ENCODE measurements at regions not wholly inside any gene's neighbourhood (a gene's known extent, or its start where the extent isn't known, plus 50 kb on each side); places are given as distances from the start of the nearest gene placed in this dataset.

DNA sequence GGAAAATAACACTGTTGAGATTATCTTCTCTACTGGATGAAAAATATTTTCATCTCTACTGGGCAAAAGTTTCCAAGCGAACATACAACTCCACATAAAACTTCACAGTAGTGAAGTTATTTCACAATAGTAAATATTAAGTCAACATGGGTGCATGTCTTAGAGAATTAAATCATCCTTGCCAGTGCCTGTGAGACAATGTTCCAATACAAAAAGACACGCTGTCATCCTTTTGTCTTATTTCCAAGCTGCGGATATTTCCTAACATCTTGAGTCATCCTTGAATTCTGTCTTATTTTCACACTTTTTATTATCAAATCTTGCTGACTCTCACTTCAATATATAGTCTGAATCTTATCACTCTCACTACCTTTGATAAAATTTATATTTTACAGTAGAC, 142.9 kb upstream of the KITLG start (continued):
- TF ChIP-seq, protein P1, sequence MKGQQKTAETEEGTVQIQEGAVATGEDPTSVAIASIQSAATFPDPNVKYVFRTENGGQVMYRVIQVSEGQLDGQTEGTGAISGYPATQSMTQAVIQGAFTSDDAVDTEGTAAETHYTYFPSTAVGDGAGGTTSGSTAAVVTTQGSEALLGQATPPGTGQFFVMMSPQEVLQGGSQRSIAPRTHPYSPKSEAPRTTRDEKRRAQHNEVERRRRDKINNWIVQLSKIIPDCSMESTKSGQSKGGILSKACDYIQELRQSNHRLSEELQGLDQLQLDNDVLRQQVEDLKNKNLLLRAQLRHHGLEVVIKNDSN (IDR thresholded peaks at IDR 0.05; ENCODE audit: borderline replicate concordance, low read depth): no peak
- TF ChIP-seq RCOR1 (IDR thresholded peaks at IDR 0.05; ENCODE audit: low read length): no peak
- TF ChIP-seq YY1 (IDR thresholded peaks at IDR 0.05; ENCODE audit: low read depth): no peak

DNA sequence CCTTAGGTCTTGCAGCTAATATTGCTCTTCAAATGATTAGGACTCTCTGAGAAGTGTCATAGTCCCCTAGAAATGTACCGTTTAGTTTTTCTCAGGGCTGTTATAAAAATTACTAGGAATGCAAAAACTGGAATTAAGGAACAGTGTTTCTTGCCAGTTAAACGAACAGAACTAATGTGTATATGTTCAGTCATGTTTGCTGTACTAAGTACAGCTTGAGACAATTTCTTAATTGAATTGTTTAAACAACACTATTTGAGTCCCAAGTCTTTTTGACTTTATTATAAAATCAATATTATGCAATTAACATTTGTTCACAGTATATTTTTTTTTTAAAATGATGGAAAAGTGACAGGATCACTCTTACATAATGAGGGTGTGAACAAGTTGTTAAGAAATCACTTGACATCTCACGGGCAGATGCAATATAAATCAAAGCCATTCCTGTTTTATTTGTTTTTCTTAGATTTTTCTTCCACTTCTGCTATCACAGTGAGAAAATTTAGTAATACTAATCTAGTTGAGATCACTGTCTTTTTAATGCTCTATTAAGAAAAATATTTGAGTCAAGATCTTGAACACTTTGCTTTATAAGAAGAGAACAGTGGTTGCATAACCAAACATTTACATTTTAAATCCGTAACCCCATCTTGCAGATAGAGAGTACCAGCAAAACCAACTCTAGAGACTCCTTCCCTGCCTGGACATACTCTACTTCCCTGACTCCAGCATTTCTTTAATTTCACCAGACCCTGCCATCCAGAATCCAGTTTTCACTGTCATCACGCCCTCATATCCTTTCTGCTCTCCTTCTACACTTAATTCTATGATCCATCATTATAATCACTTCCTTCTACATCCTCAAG, 140.7 kb upstream of the KITLG start:
- Histone ChIP-seq H3K36me3 (replicated peaks in 1 of 2; ENCODE audit: control insufficient read depth in 1 of 2, insufficient read depth in 2 of 2, low read length in 1 of 2) (no peaks in the 10 kb centered on the region), H3K4me1 (ENCODE audit: control insufficient read depth in 1 of 2, insufficient read depth in 2 of 2, low read depth in 1 of 2, low read length in 1 of 2) (no peaks in the 10 kb centered on the region; a peak in 1 of 4 replicates), H3K4me3 (ENCODE audit: low read depth in 2 of 2, low read length in 1 of 2) (no peak overlapping the region), H2AFZ (ENCODE audit: low read depth) (no peak overlapping the region), H3K4me2 (no peak overlapping the region), H3K9me3 (no peaks in the 10 kb centered on the region), H3K79me2 (ENCODE audit: insufficient read depth) (no peaks in the 10 kb centered on the region), H3K27ac (ENCODE audit: low read depth in 2 of 2, low read length in 1 of 2) (no peak overlapping the region), H3F3A (replicated peaks; ENCODE audit: insufficient read depth) (no peaks in the 10 kb centered on the region), H4K20me1 (ENCODE audit: insufficient read depth) (no peaks in the 10 kb centered on the region), H3K9ac (no peak overlapping the region), H3K27me3 (ENCODE audit: insufficient read depth) (no peaks in the 10 kb centered on the region), H3K9me2 (no peaks in the 10 kb centered on the region)
- 81% methylated on average over 5 of the region's 5 CpGs for WGBS (ENCODE audit: low lambda C conversion rate)
- POLR2A ChIA-PET: no interaction called here
- CTCF ChIA-PET: no interaction called here
- TF ChIP-seq ELF1 (IDR thresholded peaks at IDR 0.05) (no peak), TCF12 (IDR thresholded peaks at IDR 0.05) (no peak), YY1 (IDR thresholded peaks at IDR 0.05; ENCODE audit: low read depth) (no peak), SMC3 (IDR thresholded peaks at IDR 0.05; ENCODE audit: low read depth, low read length) (no peak), GATA2 (CRISPR knock-in tag; IDR thresholded peaks at IDR 0.05) (no peak)
- TF ChIP-seq, protein P1 (IDR thresholded peaks at IDR 0.05; ENCODE audit: borderline replicate concordance, low read depth): no peak
- DNase-seq: no peak

DNA sequence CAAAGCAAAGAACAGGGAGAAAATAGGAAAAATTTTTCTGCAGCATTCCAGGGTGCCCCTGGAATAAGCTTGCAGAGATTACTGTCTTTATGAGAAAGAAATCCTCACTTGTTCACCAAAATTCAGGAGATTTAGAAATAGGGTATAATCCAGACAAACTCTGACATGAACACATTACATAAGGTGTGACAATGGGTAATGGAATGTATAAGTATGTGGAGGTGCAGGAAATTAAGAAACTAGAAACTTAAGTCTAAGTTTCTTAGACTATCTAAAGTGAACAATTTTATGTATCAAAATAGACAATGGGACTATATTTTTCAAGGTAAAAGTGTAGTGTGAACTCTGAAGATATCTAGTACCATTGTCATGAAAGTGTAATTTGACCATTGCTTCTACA, 140.0 kb upstream of the KITLG start:
- no peaks in the 10 kb centered on the region for H3K9me2 ChIP-seq
- no peaks in the 10 kb centered on the region for H3K9me3 ChIP-seq
- H3K4me2 ChIP-seq: no peak overlapping the region
- TF ChIP-seq, protein P2, sequence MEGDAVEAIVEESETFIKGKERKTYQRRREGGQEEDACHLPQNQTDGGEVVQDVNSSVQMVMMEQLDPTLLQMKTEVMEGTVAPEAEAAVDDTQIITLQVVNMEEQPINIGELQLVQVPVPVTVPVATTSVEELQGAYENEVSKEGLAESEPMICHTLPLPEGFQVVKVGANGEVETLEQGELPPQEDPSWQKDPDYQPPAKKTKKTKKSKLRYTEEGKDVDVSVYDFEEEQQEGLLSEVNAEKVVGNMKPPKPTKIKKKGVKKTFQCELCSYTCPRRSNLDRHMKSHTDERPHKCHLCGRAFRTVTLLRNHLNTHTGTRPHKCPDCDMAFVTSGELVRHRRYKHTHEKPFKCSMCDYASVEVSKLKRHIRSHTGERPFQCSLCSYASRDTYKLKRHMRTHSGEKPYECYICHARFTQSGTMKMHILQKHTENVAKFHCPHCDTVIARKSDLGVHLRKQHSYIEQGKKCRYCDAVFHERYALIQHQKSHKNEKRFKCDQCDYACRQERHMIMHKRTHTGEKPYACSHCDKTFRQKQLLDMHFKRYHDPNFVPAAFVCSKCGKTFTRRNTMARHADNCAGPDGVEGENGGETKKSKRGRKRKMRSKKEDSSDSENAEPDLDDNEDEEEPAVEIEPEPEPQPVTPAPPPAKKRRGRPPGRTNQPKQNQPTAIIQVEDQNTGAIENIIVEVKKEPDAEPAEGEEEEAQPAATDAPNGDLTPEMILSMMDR (IDR thresholded peaks at IDR 0.05): no peak
- TF ChIP-seq TCF12 (IDR thresholded peaks at IDR 0.05) (no peak), EZH2phosphoT487 (IDR thresholded peaks at IDR 0.05; ENCODE audit: borderline replicate concordance, low read depth) (no peak), RCOR1 (IDR thresholded peaks at IDR 0.05; ENCODE audit: low read length) (no peak), FOXM1 (IDR thresholded peaks at IDR 0.05; ENCODE audit: low read depth) (no peak), SIN3A (IDR thresholded peaks at IDR 0.05; ENCODE audit: borderline replicate concordance, low read depth, low read length) (no peak), RAD21 (IDR thresholded peaks at IDR 0.05; ENCODE audit: low read length) (no peak), TEAD4 (IDR thresholded peaks at IDR 0.05; ENCODE audit: borderline replicate concordance, insufficient read depth) (no peak), TAF1 (IDR thresholded peaks at IDR 0.05; ENCODE audit: borderline replicate concordance, low read depth, low read length) (no peak), FOXJ3 (CRISPR knock-in tag; IDR thresholded peaks at IDR 0.05) (no peak), CHD2 (IDR thresholded peaks at IDR 0.05; ENCODE audit: low read length, partially characterized antibody) (no peak)
- TF ChIP-seq, protein P3, sequence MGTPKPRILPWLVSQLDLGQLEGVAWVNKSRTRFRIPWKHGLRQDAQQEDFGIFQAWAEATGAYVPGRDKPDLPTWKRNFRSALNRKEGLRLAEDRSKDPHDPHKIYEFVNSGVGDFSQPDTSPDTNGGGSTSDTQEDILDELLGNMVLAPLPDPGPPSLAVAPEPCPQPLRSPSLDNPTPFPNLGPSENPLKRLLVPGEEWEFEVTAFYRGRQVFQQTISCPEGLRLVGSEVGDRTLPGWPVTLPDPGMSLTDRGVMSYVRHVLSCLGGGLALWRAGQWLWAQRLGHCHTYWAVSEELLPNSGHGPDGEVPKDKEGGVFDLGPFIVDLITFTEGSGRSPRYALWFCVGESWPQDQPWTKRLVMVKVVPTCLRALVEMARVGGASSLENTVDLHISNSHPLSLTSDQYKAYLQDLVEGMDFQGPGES (IDR thresholded peaks at IDR 0.05; ENCODE audit: low read depth, low read length): no peak
- TF ChIP-seq, protein P1 (IDR thresholded peaks at IDR 0.05; ENCODE audit: borderline replicate concordance, low read depth): no peak
- no peaks in the 10 kb centered on the region for H3F3A ChIP-seq (replicated peaks; ENCODE audit: insufficient read depth)
- H3K79me2 ChIP-seq (ENCODE audit: insufficient read depth): no peaks in the 10 kb centered on the region
- no peak overlapping the region for H3K9ac ChIP-seq
- H3K27me3 ChIP-seq (ENCODE audit: insufficient read depth): no peaks in the 10 kb centered on the region
- no peaks in the 10 kb centered on the region for H3K4me1 ChIP-seq (ENCODE audit: control insufficient read depth in 1 of 2, insufficient read depth in 2 of 2, low read depth in 1 of 2, low read length in 1 of 2)
- no peaks in the 10 kb centered on the region for H3K36me3 ChIP-seq (replicated peaks in 1 of 2; ENCODE audit: control insufficient read depth in 1 of 2, insufficient read depth in 2 of 2, low read length in 1 of 2)
- no peak for DNase-seq
- H3K27ac ChIP-seq (ENCODE audit: low read depth in 2 of 2, low read length in 1 of 2): no peak overlapping the region
- POLR2A ChIA-PET: no interaction called here
- CTCF ChIA-PET: no interaction called here
- no peak overlapping the region for H2AFZ ChIP-seq (ENCODE audit: low read depth)
- no peaks in the 10 kb centered on the region for H4K20me1 ChIP-seq (ENCODE audit: insufficient read depth)
- no peak overlapping the region for H3K4me3 ChIP-seq (ENCODE audit: low read depth in 2 of 2, low read length in 1 of 2)
